ENCODE measurements at regions not wholly inside any gene's neighbourhood (a gene's known extent, or its start where the extent isn't known, plus 50 kb on each side); places are given as distances from the start of the nearest gene placed in this dataset.
A peak's percentile ranks its signal among the peaks of the same experiment; 100 is the strongest.
"Not testable (repeated sequence)": the region's sequence is repeated elsewhere in the genome, so short reads cannot be mapped to it uniquely, and the experiment has no call there.

DNA sequence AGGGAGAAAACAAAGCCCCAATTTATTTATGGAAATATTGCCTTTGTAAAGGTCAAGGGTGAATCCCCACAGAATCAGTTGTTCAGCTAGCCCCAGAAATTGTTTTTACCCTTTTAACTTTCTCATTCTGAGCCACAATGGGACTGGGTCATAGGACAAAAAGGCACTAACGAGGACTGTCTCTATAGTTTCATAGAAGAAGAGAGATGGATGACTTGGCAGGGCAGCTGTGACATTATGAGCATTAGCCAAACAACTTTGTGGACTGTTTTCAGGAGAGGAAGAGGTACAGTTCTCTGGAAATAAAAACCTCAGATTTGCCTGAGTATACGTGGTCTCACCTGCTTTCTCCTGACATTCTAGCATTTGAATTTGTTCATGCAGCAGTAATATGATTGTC, 1155.8 kb upstream of the CHAC2 start:
- DNase-seq (ENCODE audit: extremely low read depth in 1 of 11, low read depth in 9 of 11, low spot score in 4 of 11) = no peak

DNA sequence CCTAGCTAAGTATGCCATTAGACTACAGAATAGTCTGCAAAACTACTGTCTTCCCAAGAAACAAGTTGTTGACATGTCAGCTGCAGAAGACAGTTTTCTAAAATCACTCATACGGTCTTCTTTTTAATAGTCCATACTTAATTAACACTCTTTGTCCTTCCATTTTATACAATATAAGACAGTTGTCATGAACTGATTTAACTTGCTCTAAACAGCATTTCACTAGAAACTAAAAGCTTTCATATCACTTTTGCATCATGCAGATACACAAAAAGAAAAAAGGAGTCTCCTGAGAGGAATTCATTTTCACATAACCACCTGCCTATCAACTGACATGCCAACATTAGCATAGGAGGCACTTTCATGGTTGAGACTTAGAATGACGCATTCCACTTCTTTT, 1159.6 kb upstream of the CHAC2 start:
- no peak for DNase-seq (ENCODE audit: extremely low read depth in 1 of 11, low read depth in 9 of 11, low spot score in 4 of 11)

DNA sequence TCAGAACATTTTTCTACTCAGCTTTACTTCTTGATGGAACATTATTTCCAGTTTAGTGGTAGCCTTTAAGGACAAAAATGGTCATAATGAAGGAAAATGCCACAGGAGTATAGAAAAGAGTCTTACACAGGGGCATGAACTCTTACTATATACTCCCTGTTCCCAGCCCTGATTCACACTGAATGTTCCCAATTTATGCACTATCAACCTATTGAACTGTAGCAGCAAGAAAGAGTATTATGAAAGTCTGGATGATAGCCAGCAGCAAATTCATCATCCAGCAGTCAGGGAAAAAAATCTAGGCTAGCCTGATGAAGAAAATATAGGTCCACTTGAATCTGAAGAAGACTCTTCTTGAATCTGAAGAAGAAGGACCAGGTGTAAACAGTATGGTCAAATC, 1170.3 kb upstream of the CHAC2 start:
- DNase-seq (ENCODE audit: extremely low read depth in 1 of 11, low read depth in 9 of 11, low spot score in 4 of 11) = no peak

DNA sequence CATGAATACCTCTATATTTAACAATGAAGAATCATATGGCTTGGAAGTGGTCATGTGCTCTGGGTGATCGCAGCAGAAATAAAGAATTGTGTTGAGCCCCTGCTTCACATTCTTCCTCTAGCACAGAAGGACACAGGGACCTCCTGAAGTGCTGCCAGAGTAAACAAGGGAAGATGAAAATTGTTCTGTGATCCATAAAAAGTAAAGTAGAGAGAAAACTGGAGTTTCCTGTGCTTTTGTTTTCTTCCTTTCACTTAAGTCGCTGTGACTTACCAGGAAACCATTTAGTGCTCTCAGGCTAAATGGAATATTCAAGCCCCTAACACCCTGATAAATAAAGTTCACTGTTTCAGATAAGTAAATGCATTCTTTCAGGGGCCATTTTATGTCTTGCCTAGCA, 1173.6 kb upstream of the CHAC2 start:
- peak in 2 of 11 donors; percentile 2 for DNase-seq (ENCODE audit: extremely low read depth in 1 of 11, low read depth in 9 of 11, low spot score in 4 of 11)

DNA sequence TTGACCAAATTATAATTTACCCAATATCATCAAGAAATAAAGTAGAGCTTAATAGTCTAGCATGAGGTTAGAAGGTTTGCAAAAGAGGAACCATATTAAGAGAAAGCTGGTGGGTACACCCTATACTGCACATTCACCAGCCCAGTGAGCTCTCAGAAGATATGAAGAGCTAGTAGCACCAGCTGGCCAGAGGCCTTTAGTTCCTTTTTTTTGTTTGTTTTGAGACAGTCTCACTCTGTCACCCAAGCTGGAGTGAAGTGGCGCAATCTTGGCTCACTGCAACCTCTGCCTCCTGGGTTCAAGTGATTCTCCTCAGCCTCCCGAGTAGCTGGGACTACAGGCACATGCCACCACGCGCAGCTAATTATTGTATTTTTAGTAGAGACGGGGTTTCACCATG, 1183.5 kb upstream of the CHAC2 start:
- not testable (repeated sequence) for DNase-seq (ENCODE audit: extremely low read depth in 1 of 11, low read depth in 9 of 11, low spot score in 4 of 11)

DNA sequence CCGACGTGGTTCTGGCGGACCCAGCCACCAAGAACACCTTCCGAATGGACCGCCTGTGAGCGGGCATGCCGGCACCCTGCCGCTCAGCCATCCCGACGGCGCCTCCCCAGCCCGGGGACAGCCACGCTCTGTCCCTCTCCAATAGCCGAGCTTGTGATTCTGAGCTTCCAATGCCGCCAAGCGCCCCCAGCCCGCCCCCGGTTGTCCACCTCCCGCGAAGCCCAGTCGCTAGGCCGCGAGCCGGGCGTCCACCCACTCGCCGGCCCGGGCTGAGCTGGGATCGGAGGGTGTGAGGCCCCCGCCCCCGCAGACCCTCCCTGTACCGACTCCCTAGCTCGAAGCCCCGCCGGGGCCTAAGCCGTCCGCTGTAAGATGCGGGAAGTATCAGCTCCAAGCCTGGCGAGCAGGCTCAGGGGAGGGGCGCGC, 1195.1 kb upstream of the CHAC2 start:
- no peak for DNase-seq (ENCODE audit: extremely low read depth in 1 of 11, low read depth in 9 of 11, low spot score in 4 of 11)

DNA sequence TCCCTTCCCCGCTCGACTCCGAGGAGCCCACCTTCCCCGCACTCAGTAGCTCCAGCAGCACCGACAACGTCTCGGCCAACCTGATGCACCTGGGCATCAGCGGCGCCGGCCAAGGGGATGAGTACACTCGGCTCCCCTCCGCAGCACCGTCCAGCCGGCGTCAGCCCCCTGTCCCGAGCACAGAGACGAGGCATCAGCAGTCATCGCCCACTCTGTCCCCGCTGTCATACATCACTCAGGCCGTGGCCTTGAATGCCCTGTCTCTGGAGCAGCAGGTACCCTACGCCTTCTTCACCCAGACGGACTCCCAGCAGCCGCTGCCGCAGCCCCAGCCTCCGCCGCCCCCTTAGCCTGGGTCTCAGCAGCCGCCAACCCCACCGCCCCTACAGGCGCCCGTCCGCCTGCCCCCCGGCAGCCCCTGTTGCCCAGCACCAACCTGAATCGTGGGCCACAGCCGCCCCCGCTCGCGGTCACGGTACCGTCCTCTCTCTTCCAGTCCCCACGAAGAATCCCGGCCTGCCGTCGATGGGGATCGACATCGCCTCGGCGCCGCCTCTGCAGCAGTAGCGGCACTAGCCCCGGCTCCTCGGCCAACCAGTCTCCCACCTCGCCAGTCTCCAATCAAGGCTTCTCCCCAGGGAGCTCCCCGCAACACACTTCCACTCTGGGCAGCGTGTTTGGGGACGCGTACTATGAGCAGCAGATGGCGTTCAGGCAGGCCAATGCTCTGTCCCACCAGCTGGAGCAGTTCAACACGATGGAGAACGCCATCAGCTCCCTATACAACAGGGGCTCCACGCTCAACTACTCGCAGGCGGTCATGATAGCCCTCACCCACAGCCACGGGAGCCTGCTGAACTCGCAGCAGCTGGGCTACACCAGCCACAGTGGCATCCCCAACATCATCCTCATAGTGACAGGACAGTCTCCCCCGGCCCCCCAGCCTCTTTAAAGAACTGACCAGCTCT, 1195.9 kb upstream of the CHAC2 start:
- no peak for DNase-seq (ENCODE audit: extremely low read depth in 1 of 11, low read depth in 9 of 11, low spot score in 4 of 11)

DNA sequence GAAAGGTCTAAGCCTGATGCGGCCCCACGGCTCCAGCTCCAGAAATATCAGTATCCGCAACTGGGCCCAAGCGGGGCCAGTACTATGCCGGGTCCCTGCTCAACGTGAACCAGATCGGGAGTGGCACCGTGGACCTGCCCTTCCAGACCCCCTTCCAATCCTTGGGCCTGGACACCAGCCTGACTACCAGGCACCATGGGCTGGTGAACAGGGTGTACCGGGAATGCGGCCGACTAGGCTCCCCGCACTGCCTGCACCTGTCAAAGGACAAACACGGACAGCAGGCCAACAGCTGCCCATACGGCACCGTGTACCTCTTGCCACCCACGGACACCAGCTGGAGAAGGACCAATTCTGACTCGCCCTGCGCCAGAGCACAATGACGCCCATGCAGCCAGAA, 1196.9 kb upstream of the CHAC2 start:
- no peak for DNase-seq (ENCODE audit: extremely low read depth in 1 of 11, low read depth in 9 of 11, low spot score in 4 of 11)

DNA sequence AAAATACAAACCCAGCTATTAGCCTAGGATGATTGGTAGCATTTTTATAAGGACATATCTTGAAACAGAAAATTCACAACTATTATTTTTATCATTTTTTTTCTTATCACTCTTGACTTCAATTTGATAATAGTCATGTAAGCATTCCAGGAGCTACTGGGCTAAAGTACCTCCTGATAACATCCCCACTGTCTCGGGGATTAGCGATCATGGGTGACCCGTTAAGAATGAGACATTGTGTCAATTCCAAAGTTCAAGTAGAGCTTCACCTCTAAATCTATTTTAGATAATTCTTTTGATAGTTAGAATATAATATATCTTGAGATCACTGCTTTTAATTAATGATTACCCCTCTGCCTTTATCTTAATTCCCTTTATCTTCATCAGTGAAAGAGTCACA, 1204.5 kb upstream of the CHAC2 start:
- DNase-seq (ENCODE audit: extremely low read depth in 1 of 11, low read depth in 9 of 11, low spot score in 4 of 11) = no peak

DNA sequence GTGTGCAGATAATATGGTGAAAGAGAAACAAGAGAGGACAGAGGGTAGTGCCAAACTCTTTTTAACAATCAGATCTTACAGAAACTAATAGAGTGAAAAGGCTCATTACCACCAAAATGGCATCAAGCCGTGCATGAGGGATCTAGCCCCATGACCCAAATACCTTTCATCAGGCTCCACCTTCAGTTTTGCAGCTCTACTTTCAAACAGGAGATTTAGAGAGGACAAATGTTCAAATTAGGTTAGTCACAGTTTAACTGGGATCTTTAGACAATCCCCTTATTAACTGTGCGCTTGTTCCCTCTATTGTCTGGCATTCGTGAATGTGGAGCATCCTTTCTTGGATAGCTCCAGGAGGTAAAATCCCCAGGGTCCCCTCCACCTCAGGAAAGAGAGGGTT, 1209.3 kb upstream of the CHAC2 start:
- no peak for DNase-seq (ENCODE audit: extremely low read depth in 1 of 11, low read depth in 9 of 11, low spot score in 4 of 11)

DNA sequence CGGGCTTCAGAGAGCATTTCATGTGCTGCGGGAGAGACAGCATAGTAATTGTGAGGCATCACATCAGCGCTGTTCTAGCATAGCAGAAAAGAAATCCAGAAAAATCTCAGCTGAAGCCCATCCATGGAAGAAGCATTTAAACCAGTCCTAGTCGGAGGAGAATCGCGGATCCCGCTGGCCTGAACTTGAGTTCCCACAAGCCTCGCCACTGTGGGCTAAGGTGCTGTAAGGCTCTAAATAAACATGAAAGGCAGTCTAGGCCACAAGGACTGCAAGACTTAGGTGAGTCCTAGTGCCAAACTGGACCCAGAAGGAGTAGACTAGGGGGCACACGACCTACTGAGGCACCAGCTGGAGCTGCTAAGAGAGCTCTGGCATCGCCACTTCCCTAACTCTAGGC, 1225.3 kb upstream of the CHAC2 start:
- no peak for DNase-seq (ENCODE audit: extremely low read depth in 1 of 11, low read depth in 9 of 11, low spot score in 4 of 11)

DNA sequence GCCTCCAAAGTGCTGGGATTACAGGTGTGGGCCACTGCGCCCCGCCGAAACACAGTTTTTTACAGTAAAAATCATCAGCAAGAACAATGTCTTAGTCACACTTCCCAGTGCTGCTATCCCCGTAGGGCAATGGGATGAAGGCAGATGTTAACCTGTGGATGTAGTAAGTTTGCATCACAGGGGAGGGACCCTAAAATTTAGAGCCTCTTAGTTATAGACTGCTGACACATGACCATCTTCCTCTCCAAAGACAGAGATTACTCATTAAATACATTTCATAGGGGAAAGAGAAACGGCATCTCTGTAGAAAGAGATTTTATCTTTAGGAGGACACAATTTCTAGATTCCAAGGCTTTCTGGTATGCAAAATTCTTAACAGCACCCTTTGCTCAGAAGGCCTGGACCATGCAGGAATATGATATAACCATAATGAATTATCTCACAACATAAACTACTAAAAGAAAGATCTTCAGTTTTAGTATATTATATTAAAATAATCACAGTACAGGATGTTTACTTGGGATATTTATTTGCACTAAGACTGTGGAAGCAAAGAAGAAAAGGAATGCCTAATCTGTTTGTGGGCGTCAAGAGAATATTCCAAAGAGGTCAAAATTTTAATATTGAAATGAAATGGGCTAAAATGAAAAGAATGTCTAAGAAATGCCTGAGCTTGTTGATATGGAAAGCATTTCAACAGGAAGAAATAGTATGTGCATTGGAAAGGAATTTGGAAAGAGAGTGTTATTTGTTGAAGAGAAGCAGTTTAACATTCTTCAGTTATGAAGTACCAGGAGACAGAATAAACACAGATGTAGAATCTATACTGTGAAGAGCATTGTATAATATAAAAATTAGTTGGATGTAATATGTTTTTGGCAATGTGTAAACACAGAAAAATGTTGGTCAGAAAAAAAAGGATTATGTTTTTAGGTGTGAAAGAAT, 1228.3 kb upstream of the CHAC2 start:
- no peak for DNase-seq (ENCODE audit: extremely low read depth in 1 of 11, low read depth in 9 of 11, low spot score in 4 of 11)

DNA sequence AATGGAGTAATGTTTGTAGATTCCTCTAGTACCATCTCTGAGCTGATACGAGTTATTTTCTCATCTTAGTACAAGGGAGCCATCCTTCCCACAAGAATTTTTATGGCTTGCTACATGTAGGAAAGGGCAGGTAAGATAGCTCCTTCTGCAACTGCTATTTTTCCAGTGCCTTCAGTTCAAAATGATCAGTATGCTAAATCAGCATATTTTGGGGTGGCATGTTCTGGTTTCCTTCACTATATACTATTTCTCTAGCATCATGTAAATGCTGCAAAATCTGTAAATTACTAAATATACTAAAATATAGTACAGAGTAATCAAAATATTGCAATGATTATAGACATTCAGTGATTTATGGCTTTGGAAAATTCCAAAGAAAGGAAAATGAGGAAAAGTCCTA, 1230.0 kb upstream of the CHAC2 start:
- DNase-seq (ENCODE audit: extremely low read depth in 1 of 11, low read depth in 9 of 11, low spot score in 4 of 11) = no peak

DNA sequence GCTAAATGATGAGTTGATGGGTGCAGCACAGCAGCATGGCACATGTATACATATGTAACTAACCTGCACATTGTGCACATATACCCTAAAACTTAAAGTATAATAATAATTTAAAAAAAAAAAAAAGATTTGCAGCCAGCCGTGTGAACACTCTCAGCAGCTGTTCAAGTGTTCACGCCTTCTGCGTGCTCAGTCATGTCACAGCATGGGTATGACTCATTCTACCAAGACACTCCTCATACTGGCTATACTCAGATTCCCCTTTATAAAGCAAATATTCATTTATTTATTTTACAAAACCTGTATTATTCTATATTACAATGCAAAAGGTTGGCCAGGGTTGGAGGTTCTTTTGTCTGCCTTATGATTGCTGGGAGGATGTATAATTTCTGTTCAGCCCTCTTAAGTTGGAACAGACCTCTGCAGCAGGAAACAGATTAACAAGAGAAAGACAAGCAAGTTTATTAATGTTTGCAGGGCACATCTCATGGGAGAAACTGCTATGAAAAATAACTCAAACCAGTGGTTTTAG, 1230.6 kb upstream of the CHAC2 start:
- DNase-seq (ENCODE audit: extremely low read depth in 1 of 11, low read depth in 9 of 11, low spot score in 4 of 11) = no peak

DNA sequence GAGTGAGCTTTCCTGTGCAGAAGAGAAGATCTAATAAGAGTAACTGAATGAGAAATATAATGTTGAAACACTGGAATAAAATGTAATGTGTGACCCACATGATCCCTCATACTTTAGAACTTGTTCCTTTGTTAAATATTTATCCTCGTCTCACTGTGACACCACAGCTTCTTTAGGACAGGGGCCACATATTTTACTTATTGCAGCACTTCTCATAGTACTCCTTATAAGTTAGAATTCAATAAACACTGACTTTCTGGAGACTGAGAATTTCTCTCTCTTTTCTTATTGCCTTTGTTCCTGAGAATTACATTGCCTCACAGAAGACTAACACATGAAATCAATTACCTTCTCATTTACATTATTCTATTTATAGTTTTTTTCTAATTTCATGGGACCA, 1234.6 kb upstream of the CHAC2 start:
- DNase-seq (ENCODE audit: extremely low read depth in 1 of 11, low read depth in 9 of 11, low spot score in 4 of 11) = no peak

DNA sequence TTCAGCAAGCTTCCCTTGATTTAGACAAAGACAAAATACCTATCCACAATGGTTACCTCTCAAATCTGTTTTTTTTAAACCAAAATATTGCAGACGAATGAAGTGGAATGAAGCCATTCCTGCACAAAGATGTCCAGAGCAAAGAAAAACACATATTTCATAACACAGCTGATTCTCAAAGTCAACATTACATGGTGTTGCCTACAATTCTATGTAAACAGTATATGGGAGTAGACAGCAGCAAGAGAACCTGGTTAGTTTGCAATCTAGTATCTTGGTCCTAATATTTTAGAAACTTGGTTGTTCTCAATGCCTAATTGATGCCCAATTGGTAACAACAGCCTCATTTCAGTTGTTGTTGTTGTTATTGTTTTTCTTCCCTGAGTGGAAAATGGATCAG, 1240.9 kb upstream of the CHAC2 start:
- DNase-seq (ENCODE audit: extremely low read depth in 1 of 11, low read depth in 9 of 11, low spot score in 4 of 11) = no peak

DNA sequence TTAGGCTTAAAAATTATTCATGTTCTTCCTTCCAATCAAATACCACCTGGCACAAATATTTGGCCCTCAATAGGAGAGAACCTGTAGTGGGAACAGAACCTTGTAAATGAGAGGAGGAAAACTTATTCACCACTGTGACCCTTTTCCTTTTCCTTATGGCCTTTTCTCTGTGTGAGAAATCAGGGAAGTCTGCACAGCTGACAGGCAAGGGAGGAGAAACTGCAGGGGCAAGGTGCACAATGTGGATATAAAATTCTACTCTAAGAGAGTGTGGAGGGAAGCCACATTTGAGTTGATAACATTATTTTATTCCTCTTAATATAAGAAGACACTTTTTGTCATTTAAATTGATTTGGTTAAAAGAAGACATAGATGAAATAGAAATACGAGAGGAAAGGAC, 1247.0 kb upstream of the CHAC2 start:
- DNase-seq (ENCODE audit: extremely low read depth in 1 of 11, low read depth in 9 of 11, low spot score in 4 of 11) = no peak

DNA sequence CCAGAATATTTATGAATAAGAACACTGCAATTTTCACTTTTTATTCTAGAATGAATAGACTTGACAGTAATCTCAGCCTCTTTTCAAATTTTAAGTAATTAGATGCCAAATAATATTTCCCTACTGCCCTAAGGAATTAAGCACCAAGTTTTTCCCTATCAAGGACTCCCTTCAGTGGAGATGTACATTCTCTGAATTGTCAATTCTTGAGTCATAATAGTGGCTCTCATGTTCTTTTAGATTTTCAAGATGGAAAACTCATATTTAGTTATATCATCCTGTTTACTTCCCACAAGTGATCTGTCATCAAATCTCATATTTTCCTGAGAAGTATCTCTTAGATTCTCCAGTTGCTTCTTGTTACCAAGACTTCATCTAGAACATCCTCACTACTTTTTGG, 1248.9 kb upstream of the CHAC2 start:
- no peak for DNase-seq (ENCODE audit: extremely low read depth in 1 of 11, low read depth in 9 of 11, low spot score in 4 of 11)

DNA sequence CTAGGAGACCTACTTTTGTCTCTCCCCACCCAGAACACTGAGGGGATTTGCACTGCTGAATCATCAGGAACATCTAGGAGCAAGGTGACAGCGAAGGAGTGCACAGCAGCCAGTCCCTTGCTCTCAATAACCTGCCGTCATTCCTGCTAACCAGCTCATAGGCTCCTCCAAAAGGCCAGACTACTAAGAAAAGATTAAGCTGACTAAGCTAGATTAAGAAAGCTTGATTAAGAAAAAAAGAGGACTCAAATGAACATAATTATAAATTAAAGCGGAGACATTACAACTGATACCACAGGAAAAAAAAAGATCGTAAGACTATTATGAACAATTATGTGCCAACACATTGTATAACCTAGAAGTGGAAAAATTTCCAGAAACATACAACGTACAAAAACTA, 1254.8 kb upstream of the CHAC2 start:
- DNase-seq (ENCODE audit: extremely low read depth in 1 of 11, low read depth in 9 of 11, low spot score in 4 of 11) = no peak

DNA sequence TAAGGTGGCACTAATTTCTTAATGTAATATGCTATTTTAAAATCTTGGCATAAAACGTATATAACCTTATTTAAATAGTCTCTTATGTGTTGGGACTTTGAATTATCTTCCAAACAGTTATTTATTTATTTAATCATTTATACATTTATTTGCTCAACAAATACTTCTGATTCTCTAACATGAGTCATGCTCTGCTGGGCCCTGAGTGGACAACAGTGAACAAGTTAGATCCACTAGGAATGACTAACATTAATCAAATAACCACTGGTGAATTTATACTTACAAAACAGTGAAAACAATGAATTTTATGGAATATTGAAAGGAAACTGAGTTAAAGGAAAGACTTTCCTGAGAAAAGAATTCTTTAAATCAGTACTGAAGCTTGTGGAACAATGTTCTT, 1257.2 kb upstream of the CHAC2 start:
- no peak for DNase-seq (ENCODE audit: extremely low read depth in 1 of 11, low read depth in 9 of 11, low spot score in 4 of 11)

Measured in renal cortex interstitium (tissue), 11 donors.